ENCODE measurements at regions not wholly inside any gene's neighbourhood (a gene's known extent, or its start where the extent isn't known, plus 50 kb on each side); places are given as distances from the start of the nearest gene placed in this dataset.

DNA sequence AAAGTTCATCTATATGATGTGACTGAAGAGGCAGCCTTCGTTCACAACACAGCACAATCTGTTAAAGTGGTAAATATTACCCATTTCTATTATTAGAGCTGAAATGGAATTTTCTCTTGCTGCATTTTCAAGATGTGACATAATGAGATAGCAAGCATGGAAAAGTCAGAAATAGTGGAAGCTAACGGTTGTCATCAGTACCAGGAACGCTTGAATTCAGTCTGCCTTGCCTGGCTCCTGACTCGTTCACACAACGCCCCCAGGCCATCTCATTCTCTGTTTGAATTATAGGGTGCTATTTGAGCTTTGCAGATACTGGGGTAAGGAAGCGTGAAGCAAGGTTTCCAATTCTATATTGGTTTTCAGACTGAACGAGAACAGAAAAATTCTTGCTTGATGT, 116.5 kb upstream of the MAP3K7 start:
- intact Hi-C loops (cut with micrococcal nuclease): no loop called here
- H3K36me3 ChIP-seq (replicated peaks in 1 of 2; ENCODE audit: control insufficient read depth in 1 of 2, insufficient read depth in 2 of 2, low read length in 2 of 2): no peaks in the 10 kb centered on the region
- peaks cover 0 to under 1% (median 0%) of the 10 kb centered on the region in 7 donors for H3K9me3 Mint-ChIP-seq
- TF ChIP-seq, protein P1, sequence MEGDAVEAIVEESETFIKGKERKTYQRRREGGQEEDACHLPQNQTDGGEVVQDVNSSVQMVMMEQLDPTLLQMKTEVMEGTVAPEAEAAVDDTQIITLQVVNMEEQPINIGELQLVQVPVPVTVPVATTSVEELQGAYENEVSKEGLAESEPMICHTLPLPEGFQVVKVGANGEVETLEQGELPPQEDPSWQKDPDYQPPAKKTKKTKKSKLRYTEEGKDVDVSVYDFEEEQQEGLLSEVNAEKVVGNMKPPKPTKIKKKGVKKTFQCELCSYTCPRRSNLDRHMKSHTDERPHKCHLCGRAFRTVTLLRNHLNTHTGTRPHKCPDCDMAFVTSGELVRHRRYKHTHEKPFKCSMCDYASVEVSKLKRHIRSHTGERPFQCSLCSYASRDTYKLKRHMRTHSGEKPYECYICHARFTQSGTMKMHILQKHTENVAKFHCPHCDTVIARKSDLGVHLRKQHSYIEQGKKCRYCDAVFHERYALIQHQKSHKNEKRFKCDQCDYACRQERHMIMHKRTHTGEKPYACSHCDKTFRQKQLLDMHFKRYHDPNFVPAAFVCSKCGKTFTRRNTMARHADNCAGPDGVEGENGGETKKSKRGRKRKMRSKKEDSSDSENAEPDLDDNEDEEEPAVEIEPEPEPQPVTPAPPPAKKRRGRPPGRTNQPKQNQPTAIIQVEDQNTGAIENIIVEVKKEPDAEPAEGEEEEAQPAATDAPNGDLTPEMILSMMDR (IDR thresholded peaks at IDR 0.05): no peak
- no peak overlapping the region for H3K4me3 ChIP-seq (replicated peaks in 1 of 3; ENCODE audit: low read depth in 2 of 3, low read length in 3 of 3)
- 100% methylated on average over 4 of the region's 7 CpGs for WGBS (ENCODE audit: insufficient coverage)
- no peak overlapping the region for H3K4me2 ChIP-seq (replicated peaks; ENCODE audit: extremely low read depth, low read length, poor library complexity, severe bottlenecking)
- H3K4me3 Mint-ChIP-seq: no peak overlapping the region
- no peaks in the 10 kb centered on the region for H3K4me1 ChIP-seq (ENCODE audit: control insufficient read depth in 1 of 2, insufficient read depth in 2 of 2, low read length in 2 of 2)
- no peaks in the 10 kb centered on the region for H3K36me3 Mint-ChIP-seq
- DNase-seq: no peak
- no peak overlapping the region for H2AFZ ChIP-seq (ENCODE audit: insufficient read depth, low read depth, low read length, poor library complexity, severe bottlenecking)
- H3K79me2 ChIP-seq (ENCODE audit: insufficient read depth, low read length): no peaks in the 10 kb centered on the region
- H3K9me3 ChIP-seq (replicated peaks in 1 of 2; ENCODE audit: control insufficient read depth in 1 of 2, insufficient read depth in 1 of 2, low read length in 2 of 2): no peaks in the 10 kb centered on the region
- H3K27ac Mint-ChIP-seq: no peak overlapping the region
- no peak overlapping the region for H3K27ac ChIP-seq (ENCODE audit: low read depth in 1 of 2, low read length in 2 of 2)
- H3K9ac ChIP-seq (ENCODE audit: insufficient read depth, low read length, poor library complexity, severe bottlenecking): no peak overlapping the region
- no peaks in the 10 kb centered on the region for H4K20me1 ChIP-seq (ENCODE audit: insufficient read depth, low read length)
- no peaks in the 10 kb centered on the region for H3K27me3 ChIP-seq (ENCODE audit: control insufficient read depth in 2 of 2, insufficient read depth in 2 of 2, low read length in 2 of 2)
- peaks cover 5% of the 10 kb centered on the region for H3K4me1 Mint-ChIP-seq
- no peaks in the 10 kb centered on the region for H3K27me3 Mint-ChIP-seq (ENCODE audit: low read depth in 3 of 3)

DNA sequence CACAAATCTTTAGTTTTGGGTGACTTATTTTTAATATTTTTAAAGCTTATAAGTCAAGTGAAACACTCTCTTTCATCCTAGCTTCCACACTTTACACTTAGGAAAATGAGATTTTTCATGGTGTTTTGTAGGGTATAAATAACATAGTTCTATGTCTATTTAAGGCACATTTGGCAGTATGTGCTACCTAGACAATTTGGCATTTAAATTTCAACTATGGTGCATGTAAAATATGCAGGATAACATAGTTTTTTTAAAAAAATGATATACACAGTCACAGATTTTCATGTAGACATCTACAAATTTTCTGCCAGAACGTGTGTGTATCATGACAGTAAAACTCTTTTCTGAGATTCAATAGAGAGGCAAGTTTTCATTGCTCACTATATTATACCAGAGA, 115.1 kb upstream of the MAP3K7 start:
- peaks cover 5% of the 10 kb centered on the region for H3K4me1 Mint-ChIP-seq
- TF ChIP-seq, protein P1 (IDR thresholded peaks at IDR 0.05): no peak
- Histone ChIP-seq H2AFZ (ENCODE audit: insufficient read depth, low read depth, low read length, poor library complexity, severe bottlenecking) (no peak overlapping the region), H3K79me2 (ENCODE audit: insufficient read depth, low read length) (no peaks in the 10 kb centered on the region), H3K9ac (ENCODE audit: insufficient read depth, low read length, poor library complexity, severe bottlenecking) (no peak overlapping the region), H3K36me3 (replicated peaks in 1 of 2; ENCODE audit: control insufficient read depth in 1 of 2, insufficient read depth in 2 of 2, low read length in 2 of 2) (no peaks in the 10 kb centered on the region), H3K27ac (ENCODE audit: low read depth in 1 of 2, low read length in 2 of 2) (no peak overlapping the region), H3K9me3 (replicated peaks in 1 of 2; ENCODE audit: control insufficient read depth in 1 of 2, insufficient read depth in 1 of 2, low read length in 2 of 2) (no peaks in the 10 kb centered on the region), H3K4me1 (ENCODE audit: control insufficient read depth in 1 of 2, insufficient read depth in 2 of 2, low read length in 2 of 2) (no peaks in the 10 kb centered on the region), H3K27me3 (ENCODE audit: control insufficient read depth in 2 of 2, insufficient read depth in 2 of 2, low read length in 2 of 2) (no peaks in the 10 kb centered on the region), H3K4me3 (replicated peaks in 1 of 3; ENCODE audit: low read depth in 2 of 3, low read length in 3 of 3) (no peak overlapping the region), H3K4me2 (replicated peaks; ENCODE audit: extremely low read depth, low read length, poor library complexity, severe bottlenecking) (no peak overlapping the region), H4K20me1 (ENCODE audit: insufficient read depth, low read length) (no peaks in the 10 kb centered on the region)
- H3K9me3 Mint-ChIP-seq: no peaks in the 10 kb centered on the region
- WGBS (ENCODE audit: insufficient coverage): no CpG with 5 or more reads among the region's 1 CpG
- no peak overlapping the region for H3K4me3 Mint-ChIP-seq
- DNase-seq: no peak
- intact Hi-C loops (cut with micrococcal nuclease): no loop called here
- H3K27ac Mint-ChIP-seq: no peak overlapping the region
- H3K27me3 Mint-ChIP-seq (ENCODE audit: low read depth in 3 of 3): no peaks in the 10 kb centered on the region
- no peaks in the 10 kb centered on the region for H3K36me3 Mint-ChIP-seq
